NT2/D1 (cell line): ENCODE measurements at regions not wholly inside any gene's neighbourhood (a gene's known extent, or its start where the extent isn't known, plus 50 kb on each side); places are given as distances from the start of the nearest gene placed in this dataset.

Source experiments
- DNase-seq: peaks from one replicate; pipeline ENCODE4 v3.0.0-alpha.2; 2011; ENCODE audit warnings: low read depth, low spot score
- H3K27me3 ChIP-seq: 2 replicates; pipeline ENCODE4 v1.6.0; 2011; ENCODE audit warnings: mild to moderate bottlenecking; ENCODE audit not compliant: insufficient read length, insufficient read depth
- H3K36me3 ChIP-seq: 2 replicates; pipeline ENCODE4 v1.6.1; 2011; ENCODE audit warnings: mild to moderate bottlenecking, low read length, mixed read lengths; ENCODE audit not compliant: insufficient read depth, insufficient read length
- H3K4me1 ChIP-seq: 2 replicates; pipeline ENCODE4 v1.5.1; 2011; ENCODE audit not compliant: insufficient read depth, insufficient read length
- H3K4me3 ChIP-seq: 2 replicates; pipeline ENCODE4 v1.5.1; 2011; ENCODE audit warnings: low read depth; ENCODE audit not compliant: insufficient read length
- H3K9ac ChIP-seq: 2 replicates; pipeline ENCODE4 v1.6.0; 2011; ENCODE audit warnings: low read depth; ENCODE audit not compliant: insufficient read length
- H3K9me3 ChIP-seq: 2 replicates; pipeline ENCODE4 v1.5.1; 2011; ENCODE audit warnings: mild to moderate bottlenecking, low read length; ENCODE audit not compliant: insufficient read depth
- SUZ12 ChIP-seq: IDR thresholded peaks from 2 replicates; pipeline ENCODE4 v1.6.1; 2011; ENCODE audit not compliant: insufficient read length, insufficient read depth; ENCODE audit errors: extremely low read depth
- YY1 ChIP-seq: IDR thresholded peaks from 2 replicates; pipeline ENCODE4 v1.6.1; 2011; ENCODE audit not compliant: insufficient read length, insufficient read depth
- ZNF274 ChIP-seq: IDR thresholded peaks from 2 replicates; pipeline ENCODE4 v1.6.1; 2011; ENCODE audit warnings: mild to moderate bottlenecking, low read depth, low read length

- H3K4me1 ChIP-seq = no peaks in the 10 kb centered on the region
- H3K27me3 ChIP-seq = no peaks in the 10 kb centered on the region
- H3K9me3 ChIP-seq = no peaks in the 10 kb centered on the region
- no peak for DNase-seq
- no peaks in the 10 kb centered on the region for H3K36me3 ChIP-seq
- no peak for TF ChIP-seq ZNF274
- TF ChIP-seq YY1 = no peak
- no peak for TF ChIP-seq SUZ12
- no peak overlapping the region for H3K4me3 ChIP-seq
- H3K9ac ChIP-seq = no peak overlapping the region
These were observed 338.3 kb downstream of the LTN1 start for GRCh38 chr21:28654406-28654805.

- Histone ChIP-seq H3K9me3 (no peaks in the 10 kb centered on the region), H3K9ac (no peak overlapping the region), H3K4me1 (peaks cover 2% of the 10 kb centered on the region), H3K4me3 (no peak overlapping the region), H3K27me3 (no peaks in the 10 kb centered on the region), H3K36me3 (no peaks in the 10 kb centered on the region)
- TF ChIP-seq SUZ12 (no peak), YY1 (no peak), ZNF274 (no peak)
- DNase-seq = no peak
These were observed 347.9 kb downstream of the LTN1 start for GRCh38 chr21:28644762-28645161.

- H3K9me3 ChIP-seq = no peaks in the 10 kb centered on the region
- H3K9ac ChIP-seq = no peak overlapping the region
- no peaks in the 10 kb centered on the region for H3K36me3 ChIP-seq
- TF ChIP-seq SUZ12 (no peak), ZNF274 (no peak), YY1 (no peak)
- no peak overlapping the region for H3K4me3 ChIP-seq
- no peaks in the 10 kb centered on the region for H3K27me3 ChIP-seq
- peaks cover 2% of the 10 kb centered on the region for H3K4me1 ChIP-seq
- DNase-seq = no peak
These were observed 349.8 kb downstream of the LTN1 start for GRCh38 chr21:28642891-28643290.

GRCh38 chr21:28641731-28642130 lies 350.9 kb downstream of the LTN1 start:
- Histone ChIP-seq H3K9me3 (no peaks in the 10 kb centered on the region), H3K4me3 (no peak overlapping the region), H3K27me3 (no peaks in the 10 kb centered on the region), H3K9ac (no peak overlapping the region), H3K36me3 (no peaks in the 10 kb centered on the region), H3K4me1 (peaks cover 2% of the 10 kb centered on the region)
- TF ChIP-seq SUZ12 (no peak), YY1 (no peak), ZNF274 (no peak)
- no peak for DNase-seq

GRCh38 chr21:28640326-28640725 lies 352.4 kb downstream of the LTN1 start:
- peaks cover 2% of the 10 kb centered on the region for H3K4me1 ChIP-seq
- H3K9me3 ChIP-seq = no peaks in the 10 kb centered on the region
- H3K4me3 ChIP-seq = no peak overlapping the region
- H3K36me3 ChIP-seq = no peaks in the 10 kb centered on the region
- no peaks in the 10 kb centered on the region for H3K27me3 ChIP-seq
- no peak overlapping the region for H3K9ac ChIP-seq
- DNase-seq = no peak
- TF ChIP-seq ZNF274 = no peak

GRCh38 chr21:28639737-28640136 lies 352.9 kb downstream of the LTN1 start:
- H3K4me1 ChIP-seq = peaks cover 2% of the 10 kb centered on the region
- no peaks in the 10 kb centered on the region for H3K27me3 ChIP-seq
- no peak overlapping the region for H3K4me3 ChIP-seq
- DNase-seq = peak; percentile 38
- no peaks in the 10 kb centered on the region for H3K9me3 ChIP-seq
- H3K36me3 ChIP-seq = no peaks in the 10 kb centered on the region
- H3K9ac ChIP-seq = no peak overlapping the region
- TF ChIP-seq SUZ12 = no peak
- TF ChIP-seq ZNF274 = no peak
- no peak for TF ChIP-seq YY1

- Histone ChIP-seq H3K9ac (no peak overlapping the region), H3K36me3 (no peaks in the 10 kb centered on the region), H3K9me3 (no peaks in the 10 kb centered on the region), H3K4me3 (no peak overlapping the region), H3K4me1 (peaks cover 2% of the 10 kb centered on the region), H3K27me3 (no peaks in the 10 kb centered on the region)
- no peak for DNase-seq
- TF ChIP-seq SUZ12 = no peak
These were observed 355.7 kb downstream of the LTN1 start for GRCh38 chr21:28636752-28637691.
